Lower leg skin (tissue), 4 donors: ENCODE measurements at regions not wholly inside any gene's neighbourhood (a gene's known extent, or its start where the extent isn't known, plus 50 kb on each side); places are given as distances from the start of the nearest gene placed in this dataset.
A peak's percentile ranks its signal among the peaks of the same experiment; 100 is the strongest.

Experiments used
- DNase-seq, 2 donors: peaks; one replicate each; pipeline ENCODE4 v3.0.0-alpha.2; 2019; ENCODE audit warnings: low spot score in 2 of 2
- H3K4me3 ChIP-seq: fragments of 200-600 bp; sonication (generic); 2 replicates; pipeline ENCODE4 v1.5.1; 2017; ENCODE audit warnings: mild to moderate bottlenecking, low read depth; ENCODE audit not compliant: poor library complexity, severe bottlenecking
- POLR2A ChIP-seq, 2 donors: fragments of 450-650 bp; IDR thresholded peaks; one replicate each; pipeline ENCODE4 v1.6.1; 2016 to 2017; ENCODE audit warnings: antibody characterized with exemption in 2 of 2, mild to moderate bottlenecking in 1 of 2, moderate library complexity in 1 of 2
- WGBS, 2 donors: methylation state at CpG; one replicate each; pipeline ENCODE4 v1.1.5; 2018; 5-methylcytosine and 5-hydroxymethylcytosine counted together
- intact Hi-C: fragments of 100-400 bp; cut with DNase I; formaldehyde crosslinking; loops from one replicate; pipeline ENCODE4 v1.15.0; 2023; ENCODE audit warnings: low total_unique reads
- TF ChIP-seq, protein P1 (sequence below), 3 donors: fragments of 450-650 bp; IDR thresholded peaks; one replicate each; pipeline ENCODE4 v1.5.1; 2016; ENCODE audit warnings: antibody characterized with exemption in 3 of 3, mild to moderate bottlenecking in 3 of 3, moderate library complexity in 2 of 3

DNA sequence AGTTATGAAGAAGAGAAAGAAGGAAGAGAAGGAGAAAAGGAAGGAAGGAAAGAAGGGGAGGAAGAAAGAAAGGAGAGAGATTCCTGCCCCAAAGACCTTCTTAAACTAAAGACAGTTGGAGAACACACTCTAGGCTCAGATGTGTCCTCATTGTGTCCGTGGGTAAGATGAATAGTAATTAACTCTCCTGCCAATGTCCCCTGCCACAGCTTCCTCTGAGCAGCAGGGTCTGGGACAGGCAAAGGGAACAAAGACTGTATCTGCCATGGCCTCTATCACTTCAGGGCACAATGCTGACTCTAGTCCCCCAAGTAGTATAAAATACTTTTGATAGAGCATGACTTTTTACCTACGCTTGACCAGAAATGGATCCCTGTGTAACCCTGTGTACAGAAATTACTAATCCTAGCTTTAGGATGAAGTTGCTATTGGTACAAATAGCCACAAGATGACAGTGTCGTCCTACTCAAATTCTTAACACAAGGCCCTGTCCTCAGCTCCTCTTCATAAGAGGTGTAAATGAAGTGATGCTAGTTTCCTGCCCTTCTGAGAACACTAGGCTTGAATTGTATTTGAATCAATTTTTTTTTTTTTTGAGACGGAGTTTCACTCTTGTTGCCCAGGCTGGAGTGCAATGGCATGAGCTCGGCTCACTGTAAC lies 186.2 kb upstream of the GPR12 start:
- H3K4me3 ChIP-seq = no peak overlapping the region
- TF ChIP-seq, protein P1, sequence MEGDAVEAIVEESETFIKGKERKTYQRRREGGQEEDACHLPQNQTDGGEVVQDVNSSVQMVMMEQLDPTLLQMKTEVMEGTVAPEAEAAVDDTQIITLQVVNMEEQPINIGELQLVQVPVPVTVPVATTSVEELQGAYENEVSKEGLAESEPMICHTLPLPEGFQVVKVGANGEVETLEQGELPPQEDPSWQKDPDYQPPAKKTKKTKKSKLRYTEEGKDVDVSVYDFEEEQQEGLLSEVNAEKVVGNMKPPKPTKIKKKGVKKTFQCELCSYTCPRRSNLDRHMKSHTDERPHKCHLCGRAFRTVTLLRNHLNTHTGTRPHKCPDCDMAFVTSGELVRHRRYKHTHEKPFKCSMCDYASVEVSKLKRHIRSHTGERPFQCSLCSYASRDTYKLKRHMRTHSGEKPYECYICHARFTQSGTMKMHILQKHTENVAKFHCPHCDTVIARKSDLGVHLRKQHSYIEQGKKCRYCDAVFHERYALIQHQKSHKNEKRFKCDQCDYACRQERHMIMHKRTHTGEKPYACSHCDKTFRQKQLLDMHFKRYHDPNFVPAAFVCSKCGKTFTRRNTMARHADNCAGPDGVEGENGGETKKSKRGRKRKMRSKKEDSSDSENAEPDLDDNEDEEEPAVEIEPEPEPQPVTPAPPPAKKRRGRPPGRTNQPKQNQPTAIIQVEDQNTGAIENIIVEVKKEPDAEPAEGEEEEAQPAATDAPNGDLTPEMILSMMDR (IDR thresholded peaks at IDR 0.05) = no peak
- no peak for TF ChIP-seq POLR2A (IDR thresholded peaks at IDR 0.05)
- intact Hi-C loops = no loop called here
- WGBS, 2 donors = 54 to 56% methylated on average over 5 of the region's 5 CpGs
- no peak for DNase-seq

- no peak for DNase-seq
- intact Hi-C loops = no loop called here
- H3K4me3 ChIP-seq = no peak overlapping the region
- no peak for TF ChIP-seq POLR2A (IDR thresholded peaks at IDR 0.05)
- TF ChIP-seq, protein P1 (IDR thresholded peaks at IDR 0.05) = no peak
- WGBS, 2 donors = 57 to 68% methylated on average over 4 of the region's 4 CpGs
These were observed 183.2 kb upstream of the GPR12 start for GRCh38 chr13:26943748-26944147.

DNA sequence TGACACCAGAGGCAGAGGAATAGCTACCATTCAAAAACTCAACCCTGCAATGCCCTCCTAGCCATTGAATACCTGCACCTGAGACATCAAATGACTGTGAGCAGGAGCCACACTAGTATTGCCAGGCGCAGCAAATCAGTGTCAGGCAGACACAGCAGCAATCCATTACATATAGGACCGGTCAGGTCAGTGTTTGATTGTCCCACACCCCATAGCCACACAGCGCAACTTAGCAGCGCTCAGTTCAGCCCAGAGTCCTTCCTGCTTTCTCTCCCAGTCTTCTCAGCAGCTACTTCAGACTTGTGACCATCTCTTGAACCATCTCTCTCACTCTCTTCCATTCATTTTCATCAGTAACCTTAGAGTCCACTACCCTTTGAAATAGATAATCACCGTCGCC lies 181.6 kb upstream of the GPR12 start:
- DNase-seq = peak in 1 of 2 donors; percentile 32
- no peak for TF ChIP-seq POLR2A (IDR thresholded peaks at IDR 0.05)
- TF ChIP-seq, protein P1 (IDR thresholded peaks at IDR 0.05) = no peak
- no peak overlapping the region for H3K4me3 ChIP-seq
- intact Hi-C loops = no loop called here
- WGBS, 2 donors = 77 to 83% methylated on average over 6 of the region's 6 CpGs

- peak in 1 of 2 donors; percentile 32 for DNase-seq
- intact Hi-C loops = no loop called here
- no peak overlapping the region for H3K4me3 ChIP-seq
- WGBS, 2 donors = 47 to 53% methylated on average over 7 of the region's 7 CpGs
- TF ChIP-seq, protein P1 (IDR thresholded peaks at IDR 0.05) = no peak
- TF ChIP-seq POLR2A (IDR thresholded peaks at IDR 0.05) = no peak
These were observed 181.0 kb upstream of the GPR12 start for GRCh38 chr13:26941345-26942174.

- intact Hi-C loops = no loop called here
- peak in 1 of 2 donors; percentile 70 for DNase-seq
- no peak overlapping the region for H3K4me3 ChIP-seq
- WGBS, 2 donors = 85 to 92% methylated on average over 7 of the region's 7 CpGs
- TF ChIP-seq, protein P1 (IDR thresholded peaks at IDR 0.05) = no peak
These were observed 173.5 kb upstream of the GPR12 start for GRCh38 chr13:26934096-26934495.
